HG02798 (cell line): ENCODE measurements at regions not wholly inside any gene's neighbourhood (a gene's known extent, or its start where the extent isn't known, plus 50 kb on each side); places are given as distances from the start of the nearest gene placed in this dataset.

Source experiments
- ATAC-seq: cut with Tn5 transposase; IDR thresholded peaks from one replicate; pipeline ENCODE4 v1.9.1; 2021; ENCODE audit warnings: mild to moderate bottlenecking; ENCODE audit not compliant: unreplicated experiment, poor library complexity

GRCh38 chr9:109549386-109549785 lies 51.3 kb upstream of the PTPN3 start:
- ATAC-seq: no peak

GRCh38 chr9:109551651-109552050 lies 53.5 kb upstream of the PTPN3 start:
- no peak for ATAC-seq

- ATAC-seq: no peak
Measured at GRCh38 chr9:109555215-109555614, 57.1 kb upstream of the PTPN3 start.

DNA sequence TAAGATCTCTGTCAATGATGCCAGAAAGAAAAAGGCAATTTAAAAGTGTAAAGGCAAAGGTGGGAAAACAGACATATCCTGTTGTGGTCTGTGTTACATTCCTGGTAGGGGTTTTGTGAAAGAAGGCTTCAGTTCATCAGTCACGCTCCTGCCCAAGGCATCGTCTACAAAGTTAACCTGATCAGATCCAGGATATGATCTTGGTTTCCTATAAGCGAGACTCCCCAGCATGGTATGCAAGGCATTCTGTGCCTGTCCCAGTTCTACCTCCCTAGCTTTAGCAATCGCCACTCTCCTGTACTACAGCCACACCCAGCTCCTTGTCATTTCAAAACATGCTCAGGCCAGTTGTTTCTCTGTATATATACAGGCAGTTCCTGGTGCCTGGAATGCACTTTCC lies 58.0 kb upstream of the PTPN3 start:
- ATAC-seq: no peak

GRCh38 chr9:109556786-109557185 lies 58.7 kb upstream of the PTPN3 start:
- no peak for ATAC-seq

DNA sequence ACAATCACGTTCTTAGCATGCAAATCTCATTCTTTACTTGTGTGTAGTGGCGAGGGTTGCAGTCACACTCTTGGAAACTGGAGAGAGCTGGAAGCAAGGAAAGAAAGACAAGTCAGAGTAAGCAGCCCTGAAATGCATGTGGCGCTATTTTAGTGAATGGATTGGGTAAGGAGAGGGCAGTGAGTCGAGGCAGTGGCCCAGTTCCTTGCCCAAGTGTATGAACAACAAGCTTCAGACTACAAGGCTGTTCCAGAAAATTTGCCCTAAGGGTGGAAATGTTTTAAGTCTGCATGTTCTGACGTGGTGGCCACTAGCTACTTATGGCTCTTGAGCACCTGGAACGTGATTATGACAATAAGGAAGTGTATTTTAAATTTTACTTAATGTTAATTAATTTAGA lies 59.4 kb upstream of the PTPN3 start:
- no peak for ATAC-seq

DNA sequence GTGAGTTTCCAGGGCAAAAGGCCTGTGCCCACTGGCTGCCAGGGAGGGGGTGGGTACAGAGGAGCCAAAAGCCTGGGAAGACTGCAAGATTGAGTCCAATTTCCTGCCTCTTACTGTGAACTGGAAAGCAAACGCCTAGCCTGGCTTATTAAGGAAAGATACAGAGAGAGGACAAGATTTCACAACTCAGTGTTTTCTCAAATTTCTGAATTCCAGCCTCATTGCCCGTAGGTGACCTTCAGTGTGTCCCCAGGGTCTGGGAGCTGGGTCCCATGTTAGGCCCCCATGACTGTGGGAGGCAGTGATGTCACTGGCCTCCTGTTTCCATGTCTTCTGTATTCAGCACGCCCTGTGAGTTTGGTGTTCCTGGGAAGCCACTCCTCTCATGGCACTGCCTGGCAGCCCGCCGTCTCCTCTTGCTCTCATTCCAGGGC lies 60.6 kb upstream of the PTPN3 start:
- no peak for ATAC-seq

GRCh38 chr9:109560470-109561132 lies 62.5 kb upstream of the PTPN3 start:
- no peak for ATAC-seq

- no peak for ATAC-seq
Measured at GRCh38 chr9:109561137-109561536, 63.0 kb upstream of the PTPN3 start.

- no peak for ATAC-seq
Measured at GRCh38 chr9:109568089-109568488, 70.0 kb upstream of the PTPN3 start.

DNA sequence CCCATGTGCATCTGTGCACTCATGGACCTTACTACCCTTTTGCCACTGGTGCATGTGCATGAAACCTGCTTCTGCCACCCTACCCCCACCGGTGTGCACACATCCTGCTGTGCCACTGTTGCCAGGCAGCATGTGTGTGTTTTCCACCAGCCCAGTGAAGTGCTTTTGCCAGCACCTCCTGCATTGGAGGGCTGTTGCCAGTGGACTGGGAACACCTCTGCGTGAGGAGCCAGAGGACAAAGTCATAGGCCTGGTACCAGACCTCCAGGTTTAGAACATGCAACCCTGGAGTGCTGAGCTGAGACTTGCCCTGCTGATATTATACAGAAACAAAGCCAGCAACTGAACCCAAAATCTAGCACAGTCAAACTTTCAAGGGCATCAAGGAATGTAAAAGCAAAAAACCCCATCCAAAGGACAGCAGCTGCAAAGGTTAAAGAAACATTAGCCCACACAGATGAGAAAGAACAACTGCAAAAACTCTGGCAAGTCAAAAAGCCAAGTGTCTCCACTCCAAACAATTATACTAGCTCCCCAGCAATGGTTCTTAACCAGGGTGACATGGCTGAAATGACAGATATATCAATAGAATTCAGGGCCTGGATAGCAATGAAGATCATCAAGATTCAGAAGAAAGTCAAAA lies 70.6 kb upstream of the PTPN3 start:
- no peak for ATAC-seq

DNA sequence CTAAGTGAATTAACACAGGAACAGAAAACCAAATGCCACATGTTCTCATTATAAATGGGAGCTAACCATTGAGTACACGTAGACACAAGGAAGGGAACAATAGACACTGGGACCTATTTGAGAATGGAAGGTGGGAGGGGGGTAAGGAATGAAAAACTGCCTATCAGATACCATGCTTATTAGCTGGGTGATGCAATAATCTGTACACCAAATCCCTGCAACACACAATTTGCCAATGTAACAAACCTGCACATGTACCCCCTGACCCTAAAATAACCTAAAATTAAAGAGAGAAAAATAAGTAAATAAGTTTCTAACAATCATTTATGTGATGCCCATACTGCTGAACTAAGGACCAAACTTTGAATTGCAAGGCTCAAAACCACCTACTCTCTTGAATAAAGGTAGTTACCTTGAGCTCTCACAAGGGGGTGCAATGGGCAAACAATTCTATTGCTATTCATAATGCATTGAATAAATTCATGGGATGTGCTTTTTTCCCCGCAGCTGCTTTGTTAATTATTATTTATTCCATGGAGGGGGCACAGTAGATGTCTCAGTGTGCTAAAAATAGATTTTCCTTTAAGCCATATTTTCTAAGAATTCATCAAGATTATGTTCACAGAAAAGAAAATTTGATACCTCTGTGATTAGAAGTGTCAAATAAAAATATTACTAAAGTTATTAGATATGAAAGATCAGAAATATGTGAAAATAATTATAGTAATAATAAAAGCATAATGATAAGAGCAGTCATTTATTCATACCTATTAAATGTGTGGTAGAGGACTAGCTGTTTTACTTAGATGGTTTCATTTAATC lies 76.2 kb upstream of the PTPN3 start:
- peak; percentile 41 for ATAC-seq

- no peak for ATAC-seq
Measured at GRCh38 chr9:109576762-109577161, 78.7 kb upstream of the PTPN3 start.

- no peak for ATAC-seq
Measured at GRCh38 chr9:109579191-109579948, 81.3 kb upstream of the PTPN3 start.

GRCh38 chr9:109582386-109582785 lies 84.3 kb upstream of the PTPN3 start:
- ATAC-seq: no peak

GRCh38 chr9:109584205-109584604 lies 86.1 kb upstream of the PTPN3 start:
- no peak for ATAC-seq

GRCh38 chr9:109585796-109586195 lies 87.7 kb upstream of the PTPN3 start:
- ATAC-seq: no peak

DNA sequence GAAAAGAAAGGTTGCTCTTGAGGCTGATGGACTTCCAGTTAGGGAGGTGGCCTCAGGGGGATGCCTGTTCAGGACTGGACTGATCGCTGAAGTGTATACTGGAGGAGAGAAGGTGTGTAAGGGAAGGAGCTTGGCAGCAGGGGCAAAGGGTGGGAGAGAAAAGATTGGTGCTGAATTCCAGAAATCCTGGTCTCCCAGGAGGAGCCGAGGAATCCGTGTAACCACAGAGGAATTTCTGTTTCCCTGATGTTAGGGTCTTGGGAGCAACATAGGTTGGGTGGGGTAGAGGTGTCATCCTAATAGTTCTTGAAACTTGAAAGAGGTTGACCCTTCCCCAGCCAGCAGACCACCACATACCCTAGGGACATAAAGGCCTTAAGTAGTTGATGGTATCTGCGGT lies 88.9 kb upstream of the PTPN3 start:
- ATAC-seq: no peak

DNA sequence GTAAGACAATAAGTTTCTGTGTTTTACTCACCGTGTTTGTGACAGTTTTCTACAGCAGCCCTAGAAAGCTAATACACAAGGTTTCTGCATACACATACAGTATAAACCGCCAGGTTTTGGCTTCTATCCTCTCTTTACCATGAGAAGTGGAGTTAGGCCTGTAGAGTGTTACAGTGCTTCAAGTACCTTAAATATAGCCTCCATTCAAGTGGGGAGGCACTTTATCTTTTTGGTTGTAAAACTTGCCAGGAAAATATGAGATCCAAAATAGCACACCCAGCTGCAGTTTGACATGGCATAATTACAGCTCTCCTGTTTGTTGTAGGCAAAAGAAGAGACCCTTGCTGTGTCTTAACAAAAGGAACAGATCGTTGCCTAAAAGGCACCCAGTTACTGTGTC lies 90.3 kb upstream of the PTPN3 start:
- ATAC-seq: no peak

DNA sequence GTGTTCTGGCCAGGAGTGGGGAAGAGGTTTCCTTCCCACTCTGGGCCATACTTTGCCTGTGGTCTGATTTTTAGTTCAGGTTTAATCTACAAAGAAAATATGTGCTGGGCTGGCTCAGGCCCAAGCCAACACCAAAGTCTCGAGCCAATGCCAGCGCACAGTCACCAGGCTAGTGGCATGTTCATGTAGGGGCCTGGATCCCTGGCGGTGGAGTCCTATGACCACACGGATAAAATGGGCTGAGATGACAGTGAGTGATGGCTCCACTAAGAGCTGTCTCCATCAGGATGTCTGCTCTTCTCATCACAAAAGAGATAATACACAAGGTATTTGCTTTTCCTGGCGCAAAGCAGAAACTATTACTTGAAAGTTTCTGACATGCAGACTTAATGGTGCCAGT lies 92.9 kb upstream of the PTPN3 start:
- ATAC-seq: no peak

DNA sequence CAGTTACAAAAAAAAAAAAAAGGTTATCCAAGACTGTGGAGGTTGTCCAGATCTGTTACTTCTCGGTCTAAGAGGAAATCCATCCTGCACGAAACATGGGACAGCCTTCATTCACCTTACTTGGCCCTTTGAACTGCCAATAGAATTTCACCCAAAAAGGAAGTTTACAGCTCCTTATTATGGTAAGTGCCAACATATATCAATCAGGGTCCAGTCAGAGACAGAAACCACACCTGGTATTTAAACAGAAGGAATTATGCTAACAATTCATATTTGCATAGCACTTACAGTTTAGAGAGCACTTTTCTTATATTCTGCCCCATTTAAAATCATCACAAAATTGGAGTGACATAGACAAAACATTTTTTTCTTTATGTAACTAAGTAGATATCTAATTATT lies 93.6 kb upstream of the PTPN3 start:
- ATAC-seq: no peak
